ENCODE measurements at regions not wholly inside any gene's neighbourhood (a gene's known extent, or its start where the extent isn't known, plus 50 kb on each side); places are given as distances from the start of the nearest gene placed in this dataset.

- no peaks in the 10 kb centered on the region for H3K23me2 ChIP-seq (ENCODE audit: low read depth, low read length)
- no peak overlapping the region for H2AFZ ChIP-seq (ENCODE audit: low read length)
- H4K8ac ChIP-seq (ENCODE audit: extremely low read depth, insufficient read depth, low read length), result no peak overlapping the region
- H3K14ac ChIP-seq (ENCODE audit: insufficient read length), result no peak overlapping the region
- H4K20me1 ChIP-seq (replicated peaks in 1 of 2; ENCODE audit: control insufficient read depth in 1 of 2, insufficient read depth in 2 of 2, low read length in 2 of 2), result no peaks in the 10 kb centered on the region
- H3K79me2 ChIP-seq (ENCODE audit: control insufficient read depth in 1 of 2, insufficient read depth in 2 of 2, low read length in 2 of 2), result no peaks in the 10 kb centered on the region
- no peaks in the 10 kb centered on the region for H3K79me1 ChIP-seq (ENCODE audit: low read depth, low read length)
- H3K4ac ChIP-seq (replicated peaks; ENCODE audit: insufficient read length, low read depth, low read length), result no peak overlapping the region
- no peak overlapping the region for H3K23ac ChIP-seq (ENCODE audit: insufficient read length)
- CTCF ChIA-PET (ENCODE audit: partially characterized antibody), result interaction anchor here (1.5 kb wide), 1 partner anchor 116 kb away, joined by 3 read pairs; the partner anchor contains the start of gene NOM1
- WGBS, 2 experiments (ENCODE audit: extremely low coverage in 1 of 2, insufficient coverage in 1 of 2, insufficient read length in 1 of 2, insufficient replicate concordance in 2 of 2, low coverage in 1 of 2, low lambda C conversion rate in 2 of 2, missing lambda C conversion rate in 1 of 2), result 84% methylated on average over 7 of the region's 7 CpGs; no CpG with 5 or more reads in 1 of the 2 experiments
- H3K56ac ChIP-seq (replicated peaks; ENCODE audit: insufficient read length, low read depth, low read length), result no peak overlapping the region
- no peak overlapping the region for H2BK15ac ChIP-seq (ENCODE audit: low read length)
- H3K18ac ChIP-seq (ENCODE audit: extremely low read depth, low read length), result no peak overlapping the region
- no peaks in the 10 kb centered on the region for H3K36me3 ChIP-seq (ENCODE audit: control insufficient read depth in 2 of 4, insufficient read depth in 4 of 4, low read length in 3 of 4)
- H4K91ac ChIP-seq (replicated peaks; ENCODE audit: insufficient read length, low read length), result no peak overlapping the region
- H3K27ac ChIP-seq (ENCODE audit: low read depth, low read length), result no peak overlapping the region
- FAIRE-seq (no peak), DNase-seq (ENCODE audit: low read depth in 1 of 2, low spot score in 2 of 2) (no peak)
- H3K9me3 ChIP-seq (ENCODE audit: insufficient read depth in 2 of 2, low read depth in 1 of 2, low read length in 1 of 2), result 0 out of 4 replicates have a peak, but pooled peaks cover 3 to 5% of the 10 kb centered on the region in 2 experiments
- no peak overlapping the region for H2BK5ac ChIP-seq (ENCODE audit: low read depth, low read length)
- H2BK120ac ChIP-seq (replicated peaks; ENCODE audit: low read depth, low read length), result no peak overlapping the region
- no peaks in the 10 kb centered on the region for H3K4me1 ChIP-seq (replicated peaks in 1 of 4; ENCODE audit: control insufficient read depth in 3 of 4, insufficient read depth in 4 of 4, low read length in 3 of 4)
- H2AK5ac ChIP-seq (ENCODE audit: low read depth, low read length), result no peak overlapping the region
- H3K4me3 ChIP-seq (ENCODE audit: extremely low read depth in 1 of 4, insufficient read depth in 2 of 4, low read depth in 3 of 4, low read length in 4 of 4), result no peak overlapping the region
- no peaks in the 10 kb centered on the region for H3K27me3 ChIP-seq (replicated peaks in 1 of 4; ENCODE audit: control insufficient read depth in 3 of 4, extremely low read depth in 1 of 4, insufficient read depth in 3 of 4, low read length in 3 of 4)
- no peak overlapping the region for H2BK20ac ChIP-seq (ENCODE audit: low read length)
- H3K9ac ChIP-seq (replicated peaks in 1 of 4; ENCODE audit: extremely low read depth in 1 of 4, low read depth in 3 of 4, low read length in 3 of 4), result no peak overlapping the region
- POLR2A ChIA-PET (ENCODE audit: partially characterized antibody), result no interaction called here
- no peak overlapping the region for H2BK12ac ChIP-seq (ENCODE audit: low read depth, low read length)
- no peak overlapping the region for H3K4me2 ChIP-seq (ENCODE audit: insufficient read depth in 1 of 2, low read depth in 2 of 2, low read length in 2 of 2)
- no peak overlapping the region for H4K5ac ChIP-seq (ENCODE audit: insufficient read length, low read depth, low read length)
- TF ChIP-seq TBP (IDR thresholded peaks at IDR 0.05; ENCODE audit: low read depth, low read length) (no peak), JUN (IDR thresholded peaks at IDR 0.05; ENCODE audit: low read depth, low read length) (no peak), TAF7 (optimal IDR thresholded peaks at IDR 0.05; ENCODE audit: borderline replicate concordance, low read depth, low read length) (no peak), BCL11A (IDR thresholded peaks at IDR 0.05; ENCODE audit: low read depth in 2 of 2, low read length in 2 of 2) (no peak), EP300 (IDR thresholded peaks at IDR 0.05; ENCODE audit: borderline replicate concordance in 1 of 2, low read depth in 2 of 2, low read length in 2 of 2) (no peak), KDM4A (IDR thresholded peaks at IDR 0.05; ENCODE audit: low read depth, low read length, severe bottlenecking) (no peak), GABPA (IDR thresholded peaks at IDR 0.05; ENCODE audit: borderline replicate concordance, insufficient read depth, low read length) (no peak), EZH2 (IDR thresholded peaks at IDR 0.05; ENCODE audit: low read depth, low read length, severe bottlenecking) (no peak), PHF8 (conservative IDR thresholded peaks at IDR 0.05; ENCODE audit: low read depth, low read length) (no peak), RBBP5 (IDR thresholded peaks at IDR 0.05; ENCODE audit: borderline replicate concordance, low read depth, low read length) (no peak), USF2 (IDR thresholded peaks at IDR 0.05; ENCODE audit: low read length) (no peak), MAFK (IDR thresholded peaks at IDR 0.05; ENCODE audit: low read depth, low read length) (no peak), CHD1 (IDR thresholded peaks at IDR 0.05; ENCODE audit: low read depth, low read length) (no peak)
These were observed 54.6 kb upstream of the MNX1 start for GRCh38 chr7:157065046-157065445.

Data from H1 (cell line).